ENCODE measurements at regions not wholly inside any gene's neighbourhood (a gene's known extent, or its start where the extent isn't known, plus 50 kb on each side); places are given as distances from the start of the nearest gene placed in this dataset.

DNA sequence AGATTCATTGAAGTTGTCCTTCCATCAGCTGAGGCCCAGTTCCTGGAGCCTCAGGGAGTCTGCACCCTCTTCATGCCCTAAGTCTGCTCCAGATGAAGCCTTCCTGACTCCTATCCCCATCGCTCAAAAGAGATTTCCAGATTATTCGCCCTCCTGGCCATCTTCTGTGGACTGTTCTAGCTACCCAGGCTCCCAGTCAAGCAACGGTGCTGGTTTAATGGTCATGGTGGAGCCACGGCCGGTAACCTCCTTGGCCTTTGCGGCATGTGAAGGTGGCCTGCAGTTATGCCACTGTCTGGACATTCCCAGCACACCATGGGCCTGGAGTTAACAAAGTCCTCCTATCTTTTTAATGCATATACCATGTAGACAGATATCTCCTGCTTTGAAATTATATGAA is 140.1 kb upstream of the ASB18 start:
- Mint-ChIP-seq H3K27me3 (ENCODE audit: low read depth) (no peaks in the 10 kb centered on the region), H3K27ac (no peak overlapping the region), H3K4me3 (no peak overlapping the region), H3K9me3 (ENCODE audit: insufficient read depth) (no peaks in the 10 kb centered on the region), H3K36me3 (ENCODE audit: low read depth) (no peaks in the 10 kb centered on the region), H3K4me1 (ENCODE audit: low read depth) (no peaks in the 10 kb centered on the region)
- ChIA-PET CTCF (no interaction called here), POLR2A (no interaction called here)
- DNase-seq (no peak), ATAC-seq (no peak)

DNA sequence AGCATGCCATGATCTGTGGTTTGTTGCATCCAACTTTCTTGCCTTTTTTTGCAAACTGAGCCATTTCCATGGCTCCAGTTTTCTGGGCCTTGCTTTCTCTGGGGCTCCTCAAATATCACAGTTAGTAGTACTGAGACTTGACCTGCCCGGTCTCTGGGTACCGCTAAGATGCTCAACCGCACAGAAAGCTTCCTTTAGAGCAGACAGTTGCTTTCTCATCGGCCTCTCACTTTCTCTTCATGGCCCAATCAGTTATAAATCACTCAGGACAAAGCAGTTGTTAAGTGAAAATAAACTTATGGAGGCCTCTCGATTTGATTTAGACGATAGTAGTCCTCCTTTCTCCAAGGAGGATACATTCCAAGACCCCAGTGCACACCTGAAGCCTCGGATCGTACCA is 141.2 kb upstream of the ASB18 start:
- H3K4me1 Mint-ChIP-seq (ENCODE audit: low read depth), result no peaks in the 10 kb centered on the region
- ChIA-PET CTCF (no interaction called here), POLR2A (no interaction called here)
- no peak for DNase-seq
- no peak for ATAC-seq
- no peaks in the 10 kb centered on the region for H3K27me3 Mint-ChIP-seq (ENCODE audit: low read depth)
- H3K9me3 Mint-ChIP-seq (ENCODE audit: insufficient read depth), result no peaks in the 10 kb centered on the region
- no peaks in the 10 kb centered on the region for H3K36me3 Mint-ChIP-seq (ENCODE audit: low read depth)
- H3K4me3 Mint-ChIP-seq, result no peak overlapping the region
- H3K27ac Mint-ChIP-seq, result no peak overlapping the region

DNA sequence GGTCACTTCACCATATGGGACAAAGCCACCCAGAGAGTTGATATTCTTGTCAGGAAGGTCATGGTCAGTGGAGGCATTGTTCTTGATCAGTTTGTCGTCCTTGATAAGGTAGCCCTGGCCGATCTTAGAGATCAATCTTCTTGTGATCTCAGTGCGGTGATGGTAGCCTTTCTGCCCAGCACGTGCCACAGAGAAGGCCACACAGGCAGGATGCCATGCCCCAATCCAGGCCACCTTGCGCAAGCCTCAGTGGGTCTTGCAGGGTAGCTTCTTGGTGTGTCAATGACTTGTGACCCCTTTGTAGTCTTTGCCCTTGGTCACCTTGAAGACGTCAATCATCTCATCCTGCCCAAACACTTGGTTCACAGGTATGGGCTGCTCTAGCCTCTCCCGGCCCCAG is 143.9 kb upstream of the ASB18 start:
- Mint-ChIP-seq H3K27ac (no peak overlapping the region), H3K36me3 (ENCODE audit: low read depth) (no peaks in the 10 kb centered on the region)
- CTCF ChIA-PET, result no interaction called here

DNA sequence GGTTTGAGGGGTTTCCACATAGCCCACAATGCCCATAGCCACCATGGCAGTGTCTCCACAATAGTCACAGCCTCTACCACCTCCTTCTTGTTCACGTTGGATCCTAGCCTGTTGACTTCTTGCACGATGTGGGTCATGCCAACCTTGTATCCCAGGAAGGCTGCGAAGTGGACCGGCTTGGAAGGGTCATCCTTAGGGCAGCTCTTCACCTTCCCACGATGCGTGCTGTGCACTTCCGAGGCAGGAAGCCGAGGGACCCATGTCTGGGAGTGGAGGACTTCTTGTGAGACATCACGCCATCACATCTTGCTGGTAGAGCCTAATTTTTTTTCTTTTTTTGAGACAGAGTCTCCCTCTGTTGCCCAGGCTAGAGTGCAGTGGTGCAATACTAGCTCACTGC is 144.6 kb upstream of the ASB18 start:
- H3K9me3 Mint-ChIP-seq (ENCODE audit: insufficient read depth), result no peaks in the 10 kb centered on the region
- H3K4me1 Mint-ChIP-seq (ENCODE audit: low read depth), result no peaks in the 10 kb centered on the region
- H3K36me3 Mint-ChIP-seq (ENCODE audit: low read depth), result no peaks in the 10 kb centered on the region
- ChIA-PET CTCF (no interaction called here), POLR2A (no interaction called here)
- no peak overlapping the region for H3K27ac Mint-ChIP-seq
- no peaks in the 10 kb centered on the region for H3K27me3 Mint-ChIP-seq (ENCODE audit: low read depth)
- no peak for DNase-seq
- no peak for ATAC-seq
- no peak overlapping the region for H3K4me3 Mint-ChIP-seq

More for the DNA sequence above, 143.9 kb upstream of the ASB18 start:
- Mint-ChIP-seq H3K9me3 (ENCODE audit: insufficient read depth) (no peaks in the 10 kb centered on the region), H3K4me1 (ENCODE audit: low read depth) (no peaks in the 10 kb centered on the region), H3K27me3 (ENCODE audit: low read depth) (no peaks in the 10 kb centered on the region), H3K4me3 (no peak overlapping the region)
- POLR2A ChIA-PET, result no interaction called here
- DNase-seq (no peak), ATAC-seq (no peak)

DNA sequence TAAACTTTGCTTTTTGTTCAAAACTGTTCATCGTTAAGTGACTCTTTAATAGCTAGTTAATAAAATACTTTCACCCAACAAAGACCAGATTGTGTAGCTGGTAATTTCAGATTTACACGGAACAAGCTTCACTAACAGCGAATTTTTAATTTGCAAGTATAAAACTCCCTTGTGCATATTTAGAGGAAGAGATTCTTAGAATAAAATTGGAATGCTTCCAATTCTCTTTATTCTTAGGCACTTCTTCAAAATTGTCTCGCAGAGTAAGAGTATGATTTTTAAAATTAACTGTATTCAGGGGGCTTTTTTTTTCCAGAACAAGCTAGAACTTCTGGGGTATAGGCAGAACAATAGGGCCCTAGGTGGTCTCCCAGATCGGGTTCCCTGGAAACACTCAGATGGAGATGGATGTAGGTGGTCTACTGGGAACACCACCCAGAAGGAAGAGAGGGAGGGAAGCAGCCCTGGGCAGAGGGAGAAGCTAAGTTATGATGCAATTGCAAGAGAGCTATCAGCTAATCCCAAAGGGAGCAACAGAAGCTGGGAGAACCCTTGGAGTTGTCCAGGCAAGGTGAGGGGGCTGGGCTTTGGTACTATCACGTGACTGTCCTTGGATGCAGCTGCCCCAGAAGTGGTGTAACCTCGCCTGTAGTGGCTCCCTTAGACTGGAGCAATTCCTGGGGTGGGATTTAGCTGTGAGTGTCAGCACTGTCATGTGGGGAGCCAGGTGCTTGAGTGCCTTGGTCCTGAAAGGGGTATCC is 151.7 kb upstream of the ASB18 start:
- CTCF ChIA-PET, result interaction anchor here (0.7 kb wide), 1 partner anchor 44 kb away, joined by 3 read pairs; no protein-coding TSS in a partner anchor
- DNase-seq (no peak), ATAC-seq (no peak)
- Mint-ChIP-seq H3K4me1 (ENCODE audit: low read depth) (no peaks in the 10 kb centered on the region), H3K9me3 (ENCODE audit: insufficient read depth) (no peaks in the 10 kb centered on the region), H3K27ac (no peak overlapping the region), H3K36me3 (ENCODE audit: low read depth) (no peaks in the 10 kb centered on the region), H3K27me3 (ENCODE audit: low read depth) (no peaks in the 10 kb centered on the region), H3K4me3 (no peak overlapping the region)
- POLR2A ChIA-PET, result no interaction called here

DNA sequence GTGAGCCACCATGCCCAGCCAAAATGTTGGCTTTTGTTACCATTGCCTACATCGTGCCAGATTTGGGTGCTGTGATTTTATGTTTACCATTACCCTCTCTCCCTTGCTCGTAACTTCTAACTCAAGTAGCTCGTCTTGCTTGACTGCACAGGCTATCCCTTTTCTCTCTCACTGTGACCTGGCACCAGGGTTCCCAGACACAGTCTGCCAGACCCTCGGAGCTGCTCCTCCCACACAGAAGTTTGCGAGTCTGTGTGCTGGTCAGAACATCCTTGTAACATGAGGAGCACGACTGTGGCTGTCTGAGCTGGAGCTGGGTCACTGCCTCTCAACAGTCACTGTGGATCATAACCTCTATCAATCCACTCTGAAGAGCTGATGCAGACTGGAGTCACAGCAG is 152.5 kb upstream of the ACKR3 start:
- CTCF ChIA-PET, result no interaction called here
- Mint-ChIP-seq H3K9me3 (ENCODE audit: insufficient read depth) (no peaks in the 10 kb centered on the region), H3K27ac (no peak overlapping the region), H3K4me1 (ENCODE audit: low read depth) (no peaks in the 10 kb centered on the region), H3K36me3 (ENCODE audit: low read depth) (no peaks in the 10 kb centered on the region), H3K27me3 (ENCODE audit: low read depth) (no peaks in the 10 kb centered on the region), H3K4me3 (no peak overlapping the region)
- ATAC-seq (no peak), DNase-seq (no peak)
- POLR2A ChIA-PET, result no interaction called here

DNA sequence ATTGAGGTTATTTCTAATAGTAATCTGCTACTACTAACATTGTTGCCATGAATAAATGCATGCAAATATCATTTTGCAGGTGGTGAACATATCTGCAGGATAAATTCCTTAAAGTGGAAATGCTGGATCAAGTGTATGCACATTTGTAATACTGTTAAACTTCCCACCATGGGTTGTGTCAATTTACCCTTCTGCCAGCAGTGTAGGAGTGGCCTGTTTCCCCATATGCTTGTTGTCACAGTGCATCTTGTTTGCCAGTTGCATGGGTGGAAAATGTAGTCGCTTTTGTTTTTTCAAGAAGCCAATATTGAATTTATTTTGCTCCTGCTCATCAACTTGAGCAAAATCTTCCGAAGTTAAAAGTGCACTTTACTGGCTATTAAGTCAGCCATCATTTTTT is 139.0 kb upstream of the ACKR3 start:
- CTCF ChIA-PET, result no interaction called here
- ATAC-seq (no peak), DNase-seq (no peak)
- no peak overlapping the region for H3K27ac Mint-ChIP-seq
- no peaks in the 10 kb centered on the region for H3K36me3 Mint-ChIP-seq (ENCODE audit: low read depth)
- POLR2A ChIA-PET, result no interaction called here
- no peaks in the 10 kb centered on the region for H3K4me1 Mint-ChIP-seq (ENCODE audit: low read depth)
- no peaks in the 10 kb centered on the region for H3K9me3 Mint-ChIP-seq (ENCODE audit: insufficient read depth)
- no peak overlapping the region for H3K4me3 Mint-ChIP-seq
- H3K27me3 Mint-ChIP-seq (ENCODE audit: low read depth), result peaks cover 24% of the 10 kb centered on the region

DNA sequence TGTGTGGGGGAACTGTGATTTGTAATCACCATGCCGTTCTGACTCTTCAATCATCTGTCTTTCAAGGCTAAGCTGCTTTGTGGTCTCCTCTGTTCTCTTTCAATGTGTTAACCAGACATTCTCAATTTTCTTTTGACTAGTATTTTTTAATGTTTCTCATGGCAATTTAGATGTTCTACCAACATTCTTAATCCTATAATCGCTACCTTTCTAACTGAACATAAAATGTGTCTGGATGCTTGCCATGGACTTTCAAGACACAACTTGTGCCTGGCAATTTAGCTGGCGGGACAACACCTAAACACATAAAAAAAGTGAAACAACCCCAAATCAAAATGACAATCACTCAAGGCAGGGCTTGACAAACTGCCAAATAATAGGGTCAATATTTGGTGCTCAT is 135.0 kb upstream of the ACKR3 start:
- Mint-ChIP-seq H3K27me3 (ENCODE audit: low read depth) (peaks cover 15% of the 10 kb centered on the region), H3K4me1 (ENCODE audit: low read depth) (no peaks in the 10 kb centered on the region)
- POLR2A ChIA-PET, result no interaction called here

DNA sequence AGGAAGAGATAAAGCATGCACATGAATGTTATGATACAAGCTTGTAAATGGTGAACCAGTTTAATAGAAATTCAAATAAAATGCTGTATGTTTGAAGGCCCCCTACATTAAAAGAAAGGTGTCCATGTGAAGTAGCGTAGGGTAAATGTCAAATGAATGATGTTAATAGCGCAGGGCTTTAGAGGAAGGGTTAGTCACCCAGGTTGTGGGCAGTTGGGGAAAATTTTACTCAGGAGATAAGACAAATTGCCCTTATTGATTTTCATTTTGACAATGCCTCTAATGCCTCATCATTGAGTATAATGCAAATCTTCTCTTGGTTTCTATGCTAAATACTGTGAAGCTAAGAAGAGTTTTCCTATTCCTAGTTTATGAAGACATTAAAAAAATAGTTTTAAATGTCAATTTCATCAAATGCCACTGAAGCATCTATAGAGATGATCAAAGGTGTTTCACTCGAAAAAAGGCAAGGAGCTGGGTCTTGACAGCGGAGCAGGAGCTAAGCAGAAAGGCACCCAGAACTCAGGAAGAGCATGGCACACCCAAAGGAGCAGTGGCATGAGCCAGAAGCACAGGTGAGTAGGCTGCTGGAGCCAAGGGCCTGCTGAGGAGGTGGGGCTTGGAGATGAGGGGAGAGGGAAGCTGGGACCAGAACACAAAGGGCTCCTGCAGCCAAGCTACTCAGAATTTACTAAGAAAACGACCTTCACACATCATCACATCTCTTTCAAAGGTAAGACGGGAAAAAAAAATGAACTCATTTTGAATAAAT is 129.3 kb upstream of the ACKR3 start:
- ATAC-seq, result no peak

More for the DNA sequence above, 135.0 kb upstream of the ACKR3 start:
- Mint-ChIP-seq H3K36me3 (ENCODE audit: low read depth) (no peaks in the 10 kb centered on the region), H3K27ac (no peak overlapping the region), H3K4me3 (no peak overlapping the region), H3K9me3 (ENCODE audit: insufficient read depth) (no peaks in the 10 kb centered on the region)
- CTCF ChIA-PET, result no interaction called here
- no peak for ATAC-seq
- DNase-seq, result no peak

DNA sequence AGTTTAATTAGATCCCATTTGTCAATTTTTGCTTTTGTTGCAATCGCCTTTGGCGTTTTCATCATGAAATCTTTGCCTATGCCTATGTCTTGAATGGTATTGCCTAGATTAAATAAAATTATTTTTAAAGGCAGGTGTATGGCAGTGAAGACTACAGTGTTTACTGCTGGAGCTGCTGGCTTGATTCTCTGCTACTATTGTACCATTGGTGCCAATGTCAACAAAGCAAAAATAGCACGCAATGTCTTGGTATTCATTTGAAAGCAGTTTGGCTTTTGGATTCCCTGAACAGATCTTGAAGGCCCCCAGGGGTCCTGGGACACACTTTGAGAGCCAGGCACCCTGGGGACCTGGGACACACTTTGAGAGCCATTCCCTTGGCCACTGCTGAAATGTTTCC is 125.4 kb upstream of the ACKR3 start:
- Mint-ChIP-seq H3K4me1 (ENCODE audit: low read depth) (no peaks in the 10 kb centered on the region), H3K4me3 (no peak overlapping the region), H3K9me3 (ENCODE audit: insufficient read depth) (no peaks in the 10 kb centered on the region), H3K36me3 (ENCODE audit: low read depth) (no peaks in the 10 kb centered on the region), H3K27me3 (ENCODE audit: low read depth) (peaks cover 2% of the 10 kb centered on the region), H3K27ac (no peak overlapping the region)
- ATAC-seq (no peak), DNase-seq (no peak)
- POLR2A ChIA-PET, result no interaction called here
- CTCF ChIA-PET, result no interaction called here

More for the DNA sequence above, 129.3 kb upstream of the ACKR3 start:
- H3K36me3 Mint-ChIP-seq (ENCODE audit: low read depth), result no peaks in the 10 kb centered on the region
- peaks cover 4% of the 10 kb centered on the region for H3K27me3 Mint-ChIP-seq (ENCODE audit: low read depth)
- DNase-seq, result no peak
- H3K4me1 Mint-ChIP-seq (ENCODE audit: low read depth), result no peaks in the 10 kb centered on the region
- ChIA-PET CTCF (no interaction called here), POLR2A (no interaction called here)
- H3K4me3 Mint-ChIP-seq, result no peak overlapping the region
- H3K9me3 Mint-ChIP-seq (ENCODE audit: insufficient read depth), result no peaks in the 10 kb centered on the region
- H3K27ac Mint-ChIP-seq, result no peak overlapping the region

DNA sequence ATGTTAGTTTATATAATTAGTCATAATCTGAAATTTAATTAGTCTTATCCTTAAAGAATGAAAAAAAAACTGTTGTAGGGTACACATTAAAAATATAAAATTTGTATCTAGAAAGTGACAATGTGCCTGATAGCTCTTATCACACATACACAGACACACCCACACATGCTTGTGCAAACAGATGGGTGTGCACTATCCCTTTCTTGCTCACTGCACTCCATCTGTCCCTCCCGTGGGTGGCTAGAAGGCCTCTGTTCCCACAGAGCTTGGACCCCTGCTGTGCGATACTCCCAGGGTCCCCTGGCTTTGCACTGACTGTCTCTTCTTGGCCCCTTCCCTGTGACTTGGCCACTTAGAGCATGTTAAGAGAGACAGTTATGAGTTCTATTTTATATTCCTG is 123.9 kb upstream of the ACKR3 start:
- POLR2A ChIA-PET, result no interaction called here
- no peak for DNase-seq
- Mint-ChIP-seq H3K27me3 (ENCODE audit: low read depth) (peaks cover 2% of the 10 kb centered on the region), H3K27ac (no peak overlapping the region), H3K9me3 (ENCODE audit: insufficient read depth) (no peaks in the 10 kb centered on the region), H3K4me1 (ENCODE audit: low read depth) (no peaks in the 10 kb centered on the region), H3K4me3 (no peak overlapping the region), H3K36me3 (ENCODE audit: low read depth) (no peaks in the 10 kb centered on the region)
- ATAC-seq, result no peak
- CTCF ChIA-PET, result no interaction called here

DNA sequence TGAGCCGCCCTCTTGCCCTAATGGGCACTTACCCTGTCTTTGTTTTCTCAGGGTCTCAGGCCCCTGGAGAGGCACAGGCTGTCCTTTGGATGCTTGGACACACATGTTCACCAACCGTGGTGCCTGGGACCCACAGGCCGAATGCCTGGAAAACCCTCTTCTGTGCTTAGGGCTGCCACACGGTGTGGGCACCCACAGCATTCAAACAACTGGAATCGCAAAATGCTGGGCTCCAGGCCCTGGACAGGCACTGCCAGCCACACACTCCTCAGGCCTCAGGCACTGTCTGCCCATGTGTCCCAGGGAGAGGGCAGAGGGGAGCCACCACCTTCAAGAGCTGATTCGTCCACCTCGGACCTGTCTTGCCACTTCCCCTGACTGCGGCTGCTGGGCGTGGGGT is 123.1 kb upstream of the ACKR3 start:
- Mint-ChIP-seq H3K36me3 (ENCODE audit: low read depth) (no peaks in the 10 kb centered on the region), H3K27me3 (ENCODE audit: low read depth) (peaks cover 2% of the 10 kb centered on the region), H3K4me3 (no peak overlapping the region), H3K27ac (no peak overlapping the region), H3K4me1 (ENCODE audit: low read depth) (no peaks in the 10 kb centered on the region), H3K9me3 (ENCODE audit: insufficient read depth) (no peaks in the 10 kb centered on the region)
- DNase-seq (no peak), ATAC-seq (no peak)
- CTCF ChIA-PET, result no interaction called here
- POLR2A ChIA-PET, result no interaction called here
